ENCODE measurements at regions not wholly inside any gene's neighbourhood (a gene's known extent, or its start where the extent isn't known, plus 50 kb on each side); places are given as distances from the start of the nearest gene placed in this dataset.

DNA sequence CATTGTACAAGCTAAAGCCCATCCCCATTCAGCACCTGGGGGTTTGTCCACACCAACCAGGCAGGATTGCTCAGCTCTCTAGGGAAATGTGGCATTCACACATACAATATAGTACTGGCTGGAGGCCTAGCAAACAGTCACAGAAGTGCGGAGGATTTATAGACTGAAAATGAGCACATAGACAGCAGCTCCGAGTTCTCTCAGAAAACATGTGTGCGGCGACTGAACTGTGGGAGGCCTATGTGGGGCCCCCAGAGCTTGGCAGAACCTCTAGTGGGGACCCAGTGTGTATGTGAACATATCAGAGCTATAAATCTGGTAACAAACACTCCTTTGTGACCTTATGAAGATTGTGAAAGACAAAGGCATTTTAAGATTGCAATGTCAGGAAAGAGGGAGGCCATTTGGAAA is 431.1 kb downstream of the DTWD2 start:
- H3K27ac Mint-ChIP-seq, result no peak overlapping the region

DNA sequence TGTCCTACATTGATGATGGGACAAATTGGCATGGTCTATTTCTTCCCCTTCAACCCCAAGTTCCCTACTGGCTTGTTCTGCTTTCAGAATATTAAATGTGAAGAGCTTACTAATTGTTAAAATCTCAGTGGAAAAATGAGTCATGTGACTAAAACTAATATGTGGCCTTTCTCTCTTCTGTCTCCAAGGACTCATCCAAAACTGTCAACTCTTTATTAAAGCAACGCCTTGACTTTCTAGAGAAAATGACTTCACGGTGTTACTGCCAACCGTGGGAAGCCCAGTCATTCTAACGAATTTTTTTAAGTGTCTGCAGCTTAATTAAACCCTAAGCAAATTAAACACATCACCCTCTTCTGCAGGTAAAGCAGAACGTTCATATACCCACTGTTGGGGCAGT is 431.6 kb downstream of the DTWD2 start:
- Mint-ChIP-seq H3K27ac (no peak overlapping the region), H3K4me1 (ENCODE audit: low read depth) (no peaks in the 10 kb centered on the region), H3K4me3 (no peak overlapping the region), H3K9me3 (no peaks in the 10 kb centered on the region), H3K36me3 (ENCODE audit: low read depth) (no peaks in the 10 kb centered on the region), H3K27me3 (ENCODE audit: low read depth) (no peaks in the 10 kb centered on the region)

More for the DNA sequence above, 431.1 kb downstream of the DTWD2 start:
- Mint-ChIP-seq H3K4me3 (no peak overlapping the region), H3K9me3 (no peaks in the 10 kb centered on the region), H3K36me3 (ENCODE audit: low read depth) (no peaks in the 10 kb centered on the region), H3K27me3 (ENCODE audit: low read depth) (no peaks in the 10 kb centered on the region), H3K4me1 (ENCODE audit: low read depth) (no peaks in the 10 kb centered on the region)

DNA sequence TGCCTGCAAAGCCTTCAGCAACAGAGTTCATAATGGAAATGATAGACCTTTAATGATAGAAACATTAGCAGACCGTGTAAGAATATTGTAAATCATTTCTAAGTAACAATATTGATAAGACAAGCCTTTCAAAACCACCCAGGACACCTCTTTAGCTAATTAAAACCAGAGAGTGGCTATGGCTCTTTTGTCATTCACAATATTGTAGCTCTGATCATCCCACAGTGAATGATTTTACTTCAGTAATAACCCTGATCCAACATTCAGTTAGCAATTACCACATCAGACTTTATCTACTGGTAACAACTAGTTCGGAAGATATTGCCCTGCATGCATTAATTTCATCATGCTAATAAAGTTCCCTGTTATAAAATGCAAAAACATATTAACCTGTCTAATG is 432.6 kb downstream of the DTWD2 start:
- no peaks in the 10 kb centered on the region for H3K27me3 Mint-ChIP-seq (ENCODE audit: low read depth)
- no peak overlapping the region for H3K27ac Mint-ChIP-seq
- H3K4me3 Mint-ChIP-seq, result no peak overlapping the region
- H3K9me3 Mint-ChIP-seq, result no peaks in the 10 kb centered on the region
- H3K4me1 Mint-ChIP-seq (ENCODE audit: low read depth), result no peaks in the 10 kb centered on the region
- H3K36me3 Mint-ChIP-seq (ENCODE audit: low read depth), result no peaks in the 10 kb centered on the region

DNA sequence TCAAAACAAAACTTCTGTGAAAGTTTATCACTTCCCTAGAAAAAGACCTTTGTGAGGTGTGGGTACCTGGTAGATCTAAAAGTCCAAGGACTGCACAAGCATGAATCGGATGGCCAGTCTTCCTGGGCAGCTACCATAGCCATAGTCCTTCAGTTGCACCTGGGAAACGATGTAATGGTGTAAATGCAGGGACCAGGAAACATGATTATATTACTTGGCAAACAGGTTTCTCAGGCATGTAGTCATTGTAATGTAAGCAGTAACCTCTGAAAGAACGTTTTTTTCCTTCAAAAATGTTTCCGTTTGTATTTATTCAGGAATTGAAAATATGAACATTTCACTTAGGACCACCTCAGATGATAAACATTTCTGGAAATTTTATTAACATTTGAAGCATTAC is 433.4 kb downstream of the DTWD2 start:
- no peaks in the 10 kb centered on the region for H3K27me3 Mint-ChIP-seq (ENCODE audit: low read depth)
- H3K36me3 Mint-ChIP-seq (ENCODE audit: low read depth), result no peaks in the 10 kb centered on the region
- H3K27ac Mint-ChIP-seq, result no peak overlapping the region
- no peaks in the 10 kb centered on the region for H3K9me3 Mint-ChIP-seq
- no peak overlapping the region for H3K4me3 Mint-ChIP-seq
- H3K4me1 Mint-ChIP-seq (ENCODE audit: low read depth), result no peaks in the 10 kb centered on the region

DNA sequence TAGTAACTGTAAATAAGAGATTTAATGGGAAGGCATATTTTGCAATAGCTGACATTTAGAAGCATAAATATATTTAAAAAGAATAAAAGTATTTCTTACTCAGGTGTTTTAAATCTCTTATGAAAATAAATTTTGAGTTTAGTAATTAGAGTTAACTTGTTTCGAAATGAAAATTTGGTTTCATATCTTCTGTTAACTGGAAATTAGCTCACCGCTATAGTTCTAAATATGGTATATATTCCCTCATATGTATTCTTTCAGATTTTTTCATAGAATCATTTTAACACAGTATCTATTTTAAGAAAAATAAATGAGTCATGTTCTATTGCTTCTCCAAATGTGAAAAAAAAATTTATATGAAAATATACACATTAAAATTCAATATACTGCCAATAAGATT is 434.1 kb downstream of the DTWD2 start:
- Mint-ChIP-seq H3K27me3 (ENCODE audit: low read depth) (no peaks in the 10 kb centered on the region), H3K27ac (no peak overlapping the region), H3K36me3 (ENCODE audit: low read depth) (no peaks in the 10 kb centered on the region), H3K9me3 (no peaks in the 10 kb centered on the region), H3K4me3 (no peak overlapping the region), H3K4me1 (ENCODE audit: low read depth) (no peaks in the 10 kb centered on the region)

DNA sequence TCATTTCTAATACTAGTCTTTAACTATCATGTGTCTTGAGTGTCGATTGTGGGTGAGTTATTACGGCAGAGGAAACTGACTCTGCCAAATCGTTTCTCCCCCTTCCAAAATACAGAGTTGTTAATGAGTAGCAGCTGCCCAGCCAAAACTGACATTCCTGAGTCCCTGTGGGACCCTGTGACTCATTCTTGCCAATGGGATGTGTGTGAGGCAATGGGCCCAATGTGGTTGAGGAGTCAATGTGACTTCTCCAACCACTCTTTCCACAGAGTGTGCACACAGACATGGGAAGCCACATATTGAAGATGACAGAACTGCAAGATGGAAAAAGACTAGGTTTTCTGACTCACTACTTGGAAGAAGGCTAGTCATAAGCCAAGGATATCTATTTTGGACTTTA is 434.7 kb downstream of the DTWD2 start:
- H3K27ac Mint-ChIP-seq, result no peak overlapping the region
- no peaks in the 10 kb centered on the region for H3K9me3 Mint-ChIP-seq
- no peaks in the 10 kb centered on the region for H3K36me3 Mint-ChIP-seq (ENCODE audit: low read depth)
- H3K4me1 Mint-ChIP-seq (ENCODE audit: low read depth), result no peaks in the 10 kb centered on the region
- no peak overlapping the region for H3K4me3 Mint-ChIP-seq
- no peaks in the 10 kb centered on the region for H3K27me3 Mint-ChIP-seq (ENCODE audit: low read depth)

DNA sequence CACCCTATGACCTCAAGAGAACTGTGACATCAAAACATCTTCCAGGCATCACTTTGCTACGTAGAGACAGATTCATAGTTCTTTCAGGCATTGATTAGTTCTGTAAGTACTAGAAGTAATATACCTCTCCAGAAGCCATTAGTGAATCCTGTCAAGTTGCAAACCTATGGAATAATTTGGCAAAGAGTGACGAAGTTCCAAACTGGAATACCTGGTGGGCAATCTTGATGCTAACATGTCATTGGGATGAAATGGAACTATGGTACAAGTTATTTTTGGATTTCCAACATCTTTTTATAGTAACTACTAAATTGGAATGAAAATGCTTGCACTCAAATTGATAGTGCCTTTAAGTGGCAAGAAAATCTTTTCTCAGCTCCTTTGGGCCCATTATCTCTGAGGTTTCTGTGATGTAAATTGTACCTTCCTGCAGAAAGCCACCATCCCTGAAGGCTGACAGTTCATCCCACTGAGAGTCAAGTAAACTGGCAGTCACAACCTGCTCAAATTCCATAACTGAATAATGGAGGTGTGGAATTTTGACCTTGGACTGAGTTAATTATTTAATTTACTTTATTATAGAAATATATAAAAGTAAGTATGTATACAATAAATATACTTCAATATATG is 435.5 kb downstream of the DTWD2 start:
- Mint-ChIP-seq H3K27ac (no peak overlapping the region), H3K27me3 (ENCODE audit: low read depth) (no peaks in the 10 kb centered on the region), H3K9me3 (no peaks in the 10 kb centered on the region), H3K36me3 (ENCODE audit: low read depth) (no peaks in the 10 kb centered on the region), H3K4me1 (ENCODE audit: low read depth) (no peaks in the 10 kb centered on the region), H3K4me3 (no peak overlapping the region)

DNA sequence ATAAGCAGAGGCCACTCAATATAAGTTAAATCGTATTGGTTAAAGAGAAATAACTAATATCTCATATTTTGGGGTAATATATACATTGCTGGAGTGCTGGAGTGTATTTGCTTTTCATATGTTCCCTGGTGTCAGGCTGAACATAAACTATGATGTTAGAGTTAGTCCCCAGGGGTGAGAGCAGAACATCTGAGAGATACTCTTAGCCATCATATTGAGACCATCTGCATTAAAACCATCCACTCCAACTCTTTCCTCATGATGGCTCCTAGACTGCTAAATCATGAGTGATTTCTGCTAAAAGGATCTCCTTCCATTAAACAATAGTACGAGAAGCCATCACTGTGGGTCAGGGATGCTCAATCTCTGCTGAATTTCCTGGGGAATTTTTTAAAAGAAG is 436.2 kb downstream of the DTWD2 start:
- Mint-ChIP-seq H3K27ac (no peak overlapping the region), H3K4me3 (no peak overlapping the region), H3K36me3 (ENCODE audit: low read depth) (no peaks in the 10 kb centered on the region), H3K4me1 (ENCODE audit: low read depth) (no peaks in the 10 kb centered on the region), H3K27me3 (ENCODE audit: low read depth) (no peaks in the 10 kb centered on the region), H3K9me3 (no peaks in the 10 kb centered on the region)

DNA sequence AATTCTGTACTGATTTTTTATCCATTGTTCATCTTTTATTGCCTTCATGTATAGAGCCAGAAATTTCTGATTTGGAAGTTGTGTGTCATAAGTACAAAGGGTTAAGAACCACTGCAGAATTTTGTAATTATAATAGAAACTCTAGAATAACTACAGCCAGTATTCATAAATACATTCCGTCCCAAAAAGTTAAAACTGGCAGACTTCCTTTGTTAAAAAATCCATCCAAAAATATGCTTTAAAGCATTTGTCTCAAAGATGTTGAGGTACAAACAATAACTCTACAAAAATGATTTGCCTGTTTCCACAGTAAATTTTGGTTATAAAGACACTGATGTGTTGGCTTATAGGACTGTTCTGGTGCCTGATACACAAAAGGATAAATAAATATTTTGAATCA is 436.6 kb downstream of the DTWD2 start:
- H3K36me3 Mint-ChIP-seq (ENCODE audit: low read depth), result no peaks in the 10 kb centered on the region
- no peaks in the 10 kb centered on the region for H3K4me1 Mint-ChIP-seq (ENCODE audit: low read depth)
- no peak overlapping the region for H3K27ac Mint-ChIP-seq
- no peaks in the 10 kb centered on the region for H3K9me3 Mint-ChIP-seq
- no peak overlapping the region for H3K4me3 Mint-ChIP-seq
- no peaks in the 10 kb centered on the region for H3K27me3 Mint-ChIP-seq (ENCODE audit: low read depth)

DNA sequence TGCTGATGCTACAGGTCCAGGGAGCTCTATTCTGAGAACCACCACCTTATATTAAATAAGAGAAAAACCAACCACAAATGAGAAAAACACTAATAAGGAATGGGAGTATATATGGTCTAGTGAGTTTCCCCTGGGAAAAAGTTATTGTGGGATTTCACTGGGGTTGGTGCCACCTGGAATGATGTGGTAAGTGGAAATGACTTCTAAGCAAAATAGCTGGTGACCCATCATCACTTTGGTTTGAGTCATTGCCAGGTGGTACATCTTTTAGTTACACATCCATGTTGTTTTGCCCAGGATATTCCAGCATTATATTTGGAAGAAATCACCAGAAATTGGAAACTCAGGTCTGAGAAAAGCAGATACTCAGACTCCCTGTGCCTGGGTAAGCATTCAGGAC is 437.3 kb downstream of the DTWD2 start:
- H3K9me3 Mint-ChIP-seq, result no peaks in the 10 kb centered on the region
- H3K4me1 Mint-ChIP-seq (ENCODE audit: low read depth), result no peaks in the 10 kb centered on the region
- no peak overlapping the region for H3K4me3 Mint-ChIP-seq
- no peaks in the 10 kb centered on the region for H3K36me3 Mint-ChIP-seq (ENCODE audit: low read depth)
- H3K27me3 Mint-ChIP-seq (ENCODE audit: low read depth), result no peaks in the 10 kb centered on the region
- H3K27ac Mint-ChIP-seq, result no peak overlapping the region

DNA sequence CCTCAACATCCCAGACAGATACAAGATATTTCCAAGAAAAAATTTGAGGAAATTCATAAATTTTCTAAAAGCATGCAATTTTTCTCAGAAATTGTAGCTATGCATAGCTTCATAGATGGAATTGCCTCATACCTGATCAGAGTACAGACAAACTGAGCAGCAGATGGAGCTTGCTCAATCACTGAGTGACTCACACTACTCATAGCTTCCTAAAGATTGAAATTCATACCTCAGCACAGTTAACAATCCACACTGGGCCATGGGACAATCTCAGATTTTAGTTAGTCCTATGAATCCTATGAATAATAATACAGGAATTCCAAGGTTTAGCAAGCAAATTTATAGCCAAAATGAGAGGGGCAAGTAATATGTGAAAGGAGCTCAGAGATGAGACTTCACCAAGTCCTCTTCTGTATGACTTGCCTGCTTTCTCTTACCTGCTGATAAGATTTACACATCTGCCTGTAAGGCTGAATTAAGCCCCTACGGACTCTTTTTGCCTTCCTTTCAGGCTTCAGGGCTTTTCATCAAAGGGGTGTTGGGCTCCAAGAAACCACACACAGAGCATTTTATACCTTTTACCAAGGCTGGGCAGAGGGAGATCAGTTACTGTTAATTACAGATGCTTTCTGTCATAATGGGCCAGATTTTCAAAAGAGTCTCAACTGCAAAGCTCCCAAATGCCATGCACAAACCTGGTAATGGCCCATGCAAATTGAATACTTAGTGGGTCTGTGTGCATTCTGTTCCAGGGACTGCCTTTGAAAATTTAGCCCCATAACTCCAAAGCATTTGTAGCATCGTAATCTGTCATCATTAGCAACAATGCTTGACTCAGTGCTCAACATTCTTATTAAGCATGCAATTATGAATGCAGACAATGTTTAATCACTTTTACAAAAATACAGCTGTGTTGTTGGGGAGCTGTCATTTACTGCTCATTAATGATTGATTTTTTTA is 439.3 kb downstream of the DTWD2 start:
- no peaks in the 10 kb centered on the region for H3K9me3 Mint-ChIP-seq
- no peak overlapping the region for H3K27ac Mint-ChIP-seq
- H3K27me3 Mint-ChIP-seq (ENCODE audit: low read depth), result no peaks in the 10 kb centered on the region
- no peaks in the 10 kb centered on the region for H3K4me1 Mint-ChIP-seq (ENCODE audit: low read depth)
- no peaks in the 10 kb centered on the region for H3K36me3 Mint-ChIP-seq (ENCODE audit: low read depth)
- H3K4me3 Mint-ChIP-seq, result no peak overlapping the region

DNA sequence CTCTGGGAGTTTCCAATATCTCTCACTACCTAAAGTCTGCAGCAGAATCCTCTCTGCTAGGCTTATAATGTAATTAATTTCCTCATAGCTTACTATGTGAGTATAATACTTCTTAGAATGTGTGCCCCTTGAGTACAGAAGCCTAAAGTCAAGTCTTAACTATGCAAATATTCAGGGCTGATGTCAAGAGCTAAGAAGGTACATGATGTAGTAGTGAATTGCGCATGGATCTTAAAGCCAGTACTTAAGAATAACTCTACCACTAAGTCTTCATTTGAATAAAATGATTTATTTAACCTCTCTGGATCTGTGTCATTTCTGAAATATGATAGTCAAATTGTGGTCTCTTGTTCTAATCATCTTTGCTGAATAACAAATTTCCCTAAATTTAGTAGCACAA is 442.9 kb downstream of the DTWD2 start:
- H3K27ac Mint-ChIP-seq, result no peak overlapping the region
- no peak overlapping the region for H3K4me3 Mint-ChIP-seq
- no peaks in the 10 kb centered on the region for H3K9me3 Mint-ChIP-seq
- H3K27me3 Mint-ChIP-seq (ENCODE audit: low read depth), result no peaks in the 10 kb centered on the region
- H3K36me3 Mint-ChIP-seq (ENCODE audit: low read depth), result no peaks in the 10 kb centered on the region
- no peaks in the 10 kb centered on the region for H3K4me1 Mint-ChIP-seq (ENCODE audit: low read depth)

DNA sequence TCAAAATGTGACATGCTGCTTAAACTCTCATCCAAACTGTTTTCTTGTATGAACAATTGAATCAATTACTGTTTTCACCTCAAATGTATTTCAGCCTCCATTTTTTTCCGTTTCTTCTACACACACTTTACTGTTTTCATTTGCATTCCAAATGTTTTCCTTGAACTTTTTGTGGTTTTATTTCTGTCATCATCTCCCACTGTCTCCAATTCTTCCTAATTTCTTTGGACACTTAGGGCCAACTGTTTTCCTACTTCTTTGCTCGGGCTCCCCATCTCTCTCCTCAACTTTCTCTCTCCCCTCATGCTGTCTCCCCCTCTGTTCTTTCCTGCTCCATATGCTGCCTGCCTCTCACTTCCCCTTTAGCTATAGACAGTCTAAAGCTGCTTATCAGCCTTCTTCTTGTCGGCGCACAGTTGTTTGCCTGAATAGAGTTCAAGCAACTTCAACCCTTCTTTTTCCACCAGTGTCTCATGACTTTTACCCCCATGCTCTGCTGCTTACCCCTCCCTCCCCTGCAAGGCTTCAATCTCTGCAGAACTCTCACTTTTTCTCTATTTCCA is 443.4 kb downstream of the DTWD2 start:
- H3K4me3 Mint-ChIP-seq, result no peak overlapping the region
- H3K27ac Mint-ChIP-seq, result no peak overlapping the region
- H3K27me3 Mint-ChIP-seq (ENCODE audit: low read depth), result no peaks in the 10 kb centered on the region
- no peaks in the 10 kb centered on the region for H3K9me3 Mint-ChIP-seq
- H3K36me3 Mint-ChIP-seq (ENCODE audit: low read depth), result no peaks in the 10 kb centered on the region
- no peaks in the 10 kb centered on the region for H3K4me1 Mint-ChIP-seq (ENCODE audit: low read depth)

DNA sequence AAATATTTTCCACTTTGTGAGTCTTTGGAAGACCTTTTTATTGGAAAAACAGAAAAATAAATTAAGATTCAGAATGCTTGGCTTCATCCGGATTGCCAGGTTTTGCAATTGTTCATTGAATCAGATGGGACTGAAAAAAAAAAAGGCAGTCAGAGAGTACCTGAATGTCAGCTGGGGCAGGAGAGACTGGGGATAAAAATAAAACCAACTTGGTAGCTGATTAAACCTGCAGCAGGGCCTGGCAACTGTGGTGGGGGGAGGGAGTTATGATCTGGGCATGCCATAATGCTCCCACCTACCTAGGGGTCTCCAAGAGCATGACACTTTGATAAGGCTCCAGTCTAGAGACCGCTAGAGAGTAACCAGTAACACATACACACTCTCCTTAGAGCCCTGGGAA is 454.4 kb downstream of the DTWD2 start:
- H3K4me3 Mint-ChIP-seq, result no peak overlapping the region
- H3K27me3 Mint-ChIP-seq (ENCODE audit: low read depth), result no peaks in the 10 kb centered on the region
- no peaks in the 10 kb centered on the region for H3K4me1 Mint-ChIP-seq (ENCODE audit: low read depth)
- no peak overlapping the region for H3K27ac Mint-ChIP-seq
- H3K36me3 Mint-ChIP-seq (ENCODE audit: low read depth), result no peaks in the 10 kb centered on the region
- no peaks in the 10 kb centered on the region for H3K9me3 Mint-ChIP-seq

DNA sequence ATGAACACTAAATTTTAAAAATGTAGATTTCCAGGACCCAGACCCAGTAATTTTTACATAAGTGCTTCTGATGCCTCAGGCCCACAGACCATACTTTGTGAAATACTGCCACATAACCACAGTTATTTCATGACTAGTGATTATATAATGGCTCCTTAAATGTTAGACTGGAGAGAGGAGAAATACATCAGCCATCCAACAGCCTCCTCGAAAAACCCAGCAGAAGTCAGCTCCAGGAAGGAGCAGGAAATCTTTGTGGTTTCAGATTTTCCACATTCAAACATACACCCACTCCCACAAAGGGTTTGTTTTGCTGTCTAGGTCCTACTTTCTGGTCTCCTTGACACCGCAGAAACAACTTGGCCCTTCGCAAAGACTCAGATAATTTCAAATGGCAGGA is 455.2 kb downstream of the DTWD2 start:
- no peaks in the 10 kb centered on the region for H3K4me1 Mint-ChIP-seq (ENCODE audit: low read depth)
- H3K9me3 Mint-ChIP-seq, result no peaks in the 10 kb centered on the region
- no peak overlapping the region for H3K27ac Mint-ChIP-seq
- H3K36me3 Mint-ChIP-seq (ENCODE audit: low read depth), result no peaks in the 10 kb centered on the region
- no peak overlapping the region for H3K4me3 Mint-ChIP-seq
- no peaks in the 10 kb centered on the region for H3K27me3 Mint-ChIP-seq (ENCODE audit: low read depth)
